GM21825 (cell line): ENCODE measurements at regions not wholly inside any gene's neighbourhood (a gene's known extent, or its start where the extent isn't known, plus 50 kb on each side); places are given as distances from the start of the nearest gene placed in this dataset.
"Not testable (repeated sequence)": the region's sequence is repeated elsewhere in the genome, so short reads cannot be mapped to it uniquely, and the experiment has no call there.

Source experiments
- ATAC-seq: cut with Tn5 transposase; IDR thresholded peaks from one replicate; pipeline ENCODE4 v1.9.1; 2021; ENCODE audit warnings: mild to moderate bottlenecking, moderate library complexity; ENCODE audit not compliant: unreplicated experiment

GRCh38 chr1:185517301-185517700 lies 200.3 kb upstream of the IVNS1ABP start:
- ATAC-seq, result not testable (repeated sequence)

- ATAC-seq, result no peak
Observed at GRCh38 chr1:185515696-185516095, 198.7 kb upstream of the IVNS1ABP start.

- no peak for ATAC-seq
Observed at GRCh38 chr1:185514311-185514710, 197.3 kb upstream of the IVNS1ABP start.

- no peak for ATAC-seq
Observed at GRCh38 chr1:185512442-185512841, 195.4 kb upstream of the IVNS1ABP start.

GRCh38 chr1:185501099-185501498 lies 184.1 kb upstream of the IVNS1ABP start:
- no peak for ATAC-seq

GRCh38 chr1:185500001-185500626 lies 183.1 kb upstream of the IVNS1ABP start:
- no peak for ATAC-seq

GRCh38 chr1:185498207-185498606 lies 181.2 kb upstream of the IVNS1ABP start:
- ATAC-seq, result no peak

GRCh38 chr1:185497177-185497576 lies 180.1 kb upstream of the IVNS1ABP start:
- no peak for ATAC-seq

GRCh38 chr1:185495898-185496297 lies 178.9 kb upstream of the IVNS1ABP start:
- ATAC-seq, result no peak

GRCh38 chr1:185495007-185495406 lies 178.0 kb upstream of the IVNS1ABP start:
- ATAC-seq, result no peak

- no peak for ATAC-seq
Observed at GRCh38 chr1:185492089-185492825, 175.2 kb upstream of the IVNS1ABP start.

- ATAC-seq, result no peak
Observed at GRCh38 chr1:185491604-185492003, 174.6 kb upstream of the IVNS1ABP start.

GRCh38 chr1:185490924-185491323 lies 173.9 kb upstream of the IVNS1ABP start:
- no peak for ATAC-seq

- ATAC-seq, result no peak
Observed at GRCh38 chr1:185489406-185489805, 172.4 kb upstream of the IVNS1ABP start.

GRCh38 chr1:185488808-185489207 lies 171.8 kb upstream of the IVNS1ABP start:
- ATAC-seq, result no peak

GRCh38 chr1:185487936-185488335 lies 170.9 kb upstream of the IVNS1ABP start:
- no peak for ATAC-seq

- no peak for ATAC-seq
Observed at GRCh38 chr1:185487026-185487425, 170.0 kb upstream of the IVNS1ABP start.

- ATAC-seq, result no peak
Observed at GRCh38 chr1:185486346-185486745, 169.3 kb upstream of the IVNS1ABP start.

GRCh38 chr1:185483664-185484450 lies 166.8 kb upstream of the IVNS1ABP start:
- ATAC-seq, result no peak

- ATAC-seq, result no peak
Observed at GRCh38 chr1:185483217-185483616, 166.2 kb upstream of the IVNS1ABP start.

- no peak for ATAC-seq
Observed at GRCh38 chr1:185480545-185480944, 163.5 kb upstream of the IVNS1ABP start.

GRCh38 chr1:185479796-185480195 lies 162.8 kb upstream of the IVNS1ABP start:
- no peak for ATAC-seq
